ENCODE measurements at regions not wholly inside any gene's neighbourhood (a gene's known extent, or its start where the extent isn't known, plus 50 kb on each side); places are given as distances from the start of the nearest gene placed in this dataset.

- no peak for TF ChIP-seq CTCF (IDR thresholded peaks at IDR 0.05 in 4 of 5, conservative IDR thresholded peaks at IDR 0.05 in 1 of 5)
- TF ChIP-seq POLR2A (IDR thresholded peaks at IDR 0.05) = no peak
Observed at GRCh38 chr1:57576756-57577155, 152.9 kb upstream of the DAB1 start.
